HG03439 (cell line): ENCODE measurements at regions not wholly inside any gene's neighbourhood (a gene's known extent, or its start where the extent isn't known, plus 50 kb on each side); places are given as distances from the start of the nearest gene placed in this dataset.
"Not testable (repeated sequence)": the region's sequence is repeated elsewhere in the genome, so short reads cannot be mapped to it uniquely, and the experiment has no call there.

Experiments used
- ATAC-seq: cut with Tn5 transposase; IDR thresholded peaks from one replicate; pipeline ENCODE4 v1.9.1; 2021; ENCODE audit warnings: mild to moderate bottlenecking, moderate library complexity; ENCODE audit not compliant: unreplicated experiment

DNA sequence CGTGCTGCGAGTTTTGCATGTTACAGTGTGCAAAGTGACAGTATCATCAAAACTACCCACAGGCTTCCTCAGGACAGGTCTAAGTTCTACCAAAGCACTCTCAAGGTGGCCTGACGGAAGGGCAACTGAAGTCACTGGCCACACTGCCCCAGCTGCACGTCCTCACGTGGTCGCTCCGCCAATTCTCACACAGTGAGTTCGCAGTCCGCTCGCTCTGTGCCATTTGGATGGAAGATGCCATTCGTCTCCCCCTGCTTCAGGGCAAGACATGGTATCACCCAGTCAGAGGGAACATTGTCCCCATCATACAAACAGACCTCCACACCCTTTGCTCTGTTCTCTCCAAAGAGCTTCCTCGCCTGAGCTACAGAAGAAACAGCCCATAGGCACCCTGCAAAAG is 109.6 kb upstream of the COBL start:
- ATAC-seq = no peak

DNA sequence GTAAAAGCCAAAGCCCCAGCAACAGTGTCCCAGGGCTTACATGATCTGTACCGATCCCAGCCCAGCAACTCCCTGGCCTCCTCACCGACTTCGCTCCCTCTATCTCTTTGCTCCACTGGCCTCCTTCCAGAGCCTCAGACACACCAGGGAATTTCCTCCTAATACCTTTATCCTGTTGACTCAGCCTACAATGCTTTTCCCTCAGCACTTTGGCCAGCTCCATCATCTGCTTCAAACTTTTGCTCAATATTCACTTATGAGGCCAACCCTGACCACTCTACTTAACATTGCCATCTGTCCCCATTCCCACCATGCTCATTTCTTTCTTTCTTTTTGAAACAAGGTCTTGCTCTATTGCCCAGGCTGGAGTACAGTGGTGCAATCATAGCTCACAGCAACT is 93.3 kb upstream of the COBL start:
- ATAC-seq = not testable (repeated sequence)

DNA sequence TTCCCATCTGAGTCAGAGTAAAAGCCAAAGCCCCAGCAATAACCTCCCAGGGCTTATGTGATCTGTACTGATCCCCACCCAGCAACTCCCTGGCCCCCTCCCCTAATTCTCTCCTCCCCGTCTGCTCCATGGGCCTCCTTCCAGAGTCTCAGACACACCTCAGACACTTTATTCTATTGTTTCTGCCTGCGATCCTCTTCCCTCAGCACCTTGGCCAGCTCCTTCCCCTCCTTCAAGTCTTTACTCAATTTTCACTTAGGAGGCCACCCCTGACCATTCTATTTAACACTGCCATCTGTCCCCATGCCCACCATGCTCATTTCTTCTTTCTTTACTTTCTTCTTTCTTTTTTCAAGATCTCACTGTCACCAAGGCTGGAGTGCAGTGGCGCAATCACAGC is 81.0 kb upstream of the COBL start:
- not testable (repeated sequence) for ATAC-seq

GRCh38 chr7:51393003-51393402 is 76.4 kb upstream of the COBL start:
- not testable (repeated sequence) for ATAC-seq

DNA sequence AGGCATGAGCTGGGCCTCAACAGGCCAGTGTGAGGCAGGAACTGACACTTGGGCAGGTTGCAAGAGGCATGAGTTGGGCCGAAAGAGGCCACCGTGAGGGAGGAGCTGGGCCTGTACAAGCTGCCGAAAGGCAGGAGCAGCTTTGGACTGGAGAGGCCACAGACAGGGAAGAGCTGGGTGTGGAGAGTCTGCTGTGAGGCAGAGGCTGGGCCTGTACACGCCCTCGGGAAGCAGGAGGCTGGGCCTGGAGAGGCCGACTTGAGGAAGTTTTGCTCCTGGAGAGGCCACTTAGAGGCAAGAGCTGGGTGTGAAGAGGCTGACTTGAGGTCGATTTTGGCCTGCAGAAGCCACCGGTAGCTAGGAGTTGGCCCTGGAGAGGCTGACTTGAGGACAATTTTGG is 73.3 kb upstream of the COBL start:
- not testable (repeated sequence) for ATAC-seq

- not testable (repeated sequence) for ATAC-seq
These were observed 72.7 kb upstream of the COBL start for GRCh38 chr7:51389216-51389812.

DNA sequence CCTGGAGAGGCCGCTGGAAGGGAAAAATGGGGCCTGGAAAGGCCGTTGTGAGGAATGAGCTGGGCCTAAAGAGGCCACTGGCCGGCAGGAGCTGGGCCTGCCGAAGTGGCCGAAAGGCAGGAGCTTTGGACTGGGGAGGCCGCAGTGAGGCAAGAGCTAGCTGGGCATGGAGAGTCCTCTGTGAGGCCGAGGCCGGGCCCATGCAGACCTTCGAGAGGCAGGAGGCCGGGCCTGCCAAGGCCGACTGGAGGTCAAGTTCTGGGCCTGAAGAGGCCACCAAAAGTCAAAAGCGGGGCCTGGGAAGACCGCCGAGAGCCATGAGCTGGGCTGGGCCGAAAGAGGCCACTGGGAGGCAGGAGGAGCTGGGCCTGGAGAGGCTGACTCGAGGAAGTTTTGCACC is 71.6 kb upstream of the COBL start:
- not testable (repeated sequence) for ATAC-seq

- ATAC-seq = not testable (repeated sequence)
These were observed 70.4 kb upstream of the COBL start for GRCh38 chr7:51386806-51387568.

GRCh38 chr7:51386184-51386583 is 69.6 kb upstream of the COBL start:
- not testable (repeated sequence) for ATAC-seq

DNA sequence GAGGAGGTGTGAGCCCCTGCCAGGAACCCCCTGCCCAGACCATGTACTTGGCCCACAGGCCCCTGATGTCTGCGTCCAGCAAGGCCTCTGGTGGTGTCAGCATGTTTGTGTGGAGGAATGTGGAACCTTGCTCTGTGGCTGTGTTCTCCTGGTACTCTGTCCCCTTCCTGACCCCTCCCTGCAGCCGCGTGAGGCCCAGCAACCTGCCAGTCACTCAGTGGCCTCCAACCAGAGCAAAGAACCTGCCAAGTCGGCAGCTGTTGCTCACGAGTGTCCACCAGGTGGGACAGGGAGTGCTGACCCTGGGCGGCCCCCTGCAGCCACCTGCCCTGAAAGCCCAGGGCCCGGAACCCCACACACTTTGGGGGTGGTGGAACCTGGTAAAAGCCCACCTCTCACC is 65.6 kb upstream of the COBL start:
- ATAC-seq = not testable (repeated sequence)

DNA sequence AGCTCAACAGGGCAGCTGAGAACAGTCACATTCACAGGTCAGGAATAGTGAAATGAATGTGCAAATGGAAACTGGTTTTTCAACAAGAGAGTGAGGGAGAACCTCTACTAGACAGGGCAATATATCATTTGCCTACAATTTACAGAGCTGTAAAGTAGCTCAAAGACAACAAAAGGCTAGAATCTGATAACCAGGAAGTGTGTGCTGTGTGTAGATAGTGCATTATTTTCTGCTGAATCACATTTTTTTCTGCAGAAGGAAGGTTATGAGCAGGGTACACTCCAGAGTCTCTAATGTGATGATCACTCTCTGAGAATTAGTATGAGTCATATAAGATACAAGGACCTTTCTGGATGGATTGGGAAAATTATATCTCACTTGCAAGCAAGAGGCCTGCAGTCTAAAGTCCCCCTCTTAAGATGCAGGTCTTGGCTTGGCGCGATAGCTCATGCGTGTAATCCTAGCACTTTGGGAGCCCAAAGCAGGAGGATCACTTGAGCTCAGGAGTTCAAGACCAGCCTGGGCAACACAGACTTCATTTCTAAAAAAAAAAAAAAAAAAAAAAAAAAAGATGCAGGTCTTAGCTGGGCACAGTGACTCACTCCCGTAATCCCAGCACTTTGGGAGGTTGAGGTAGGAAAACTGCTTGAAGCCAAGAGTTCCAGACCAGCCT is 59.9 kb upstream of the COBL start:
- ATAC-seq = no peak

DNA sequence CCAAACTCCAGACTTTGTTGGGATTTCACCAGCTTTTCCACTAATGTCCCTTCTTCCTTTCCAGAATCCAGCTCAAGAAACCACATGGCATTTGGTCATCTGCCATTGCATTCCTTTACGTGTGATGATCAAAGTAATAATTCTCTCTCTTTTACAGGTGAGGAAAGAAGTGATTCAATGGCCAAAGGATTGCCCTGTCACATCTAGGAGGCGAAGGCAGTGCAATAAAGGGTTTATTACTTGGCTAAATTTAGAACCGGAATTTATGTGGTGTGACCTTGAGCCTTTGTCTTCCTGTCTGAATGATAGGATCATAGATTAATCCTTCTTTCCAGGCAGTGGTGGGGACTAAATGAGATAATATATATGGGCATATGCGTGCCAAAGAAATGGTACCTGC is 58.3 kb upstream of the COBL start:
- no peak for ATAC-seq

GRCh38 chr7:51373607-51374006 is 57.0 kb upstream of the COBL start:
- ATAC-seq = not testable (repeated sequence)

- no peak for ATAC-seq
These were observed 53.1 kb upstream of the COBL start for GRCh38 chr7:51369746-51370145.

GRCh38 chr7:51369228-51369627 is 52.6 kb upstream of the COBL start:
- not testable (repeated sequence) for ATAC-seq

GRCh38 chr7:51368334-51368733 is 51.7 kb upstream of the COBL start:
- ATAC-seq = no peak

DNA sequence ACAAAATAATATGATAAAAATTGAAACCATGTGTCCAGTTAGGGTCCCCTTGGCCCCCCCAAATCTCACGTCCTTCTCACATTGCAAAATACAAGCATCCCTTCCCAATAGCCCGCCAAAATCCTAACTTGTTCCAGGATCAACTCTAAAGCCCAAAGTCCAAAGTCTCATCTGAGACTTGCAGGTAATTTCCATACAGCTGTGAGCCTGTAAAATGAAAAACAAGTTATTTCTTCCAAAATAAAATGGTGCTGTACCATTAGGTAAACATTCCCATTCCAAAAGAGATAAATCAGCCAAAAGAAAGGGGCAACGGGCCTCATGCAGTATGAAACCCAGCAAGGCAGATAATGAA is 51.0 kb upstream of the COBL start:
- no peak for ATAC-seq

GRCh38 chr7:51366930-51367613 is 50.5 kb upstream of the COBL start:
- peak; percentile 68 for ATAC-seq
